ENCODE measurements at regions not wholly inside any gene's neighbourhood (a gene's known extent, or its start where the extent isn't known, plus 50 kb on each side); places are given as distances from the start of the nearest gene placed in this dataset.

DNA sequence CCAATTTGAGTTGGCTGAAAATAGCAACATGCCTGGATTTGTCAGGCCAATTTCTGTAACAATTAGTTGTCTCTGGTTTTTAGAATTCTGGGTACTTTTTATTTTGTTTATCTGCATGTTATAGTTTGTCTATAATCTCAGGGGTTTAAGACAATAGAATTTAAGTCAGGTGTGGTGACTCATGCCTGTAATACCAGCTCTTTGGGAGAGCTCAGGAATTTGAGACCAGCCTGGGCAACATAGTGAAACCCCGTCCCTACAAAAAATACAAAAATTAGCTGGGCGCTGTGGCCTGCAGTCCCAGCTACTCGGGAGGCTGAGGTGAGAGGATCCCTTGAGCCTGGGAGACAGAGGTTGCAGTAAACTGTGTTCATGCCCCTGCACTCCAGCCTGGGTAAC, 114.4 kb upstream of the GLS start:
- TF ChIP-seq, protein P1, sequence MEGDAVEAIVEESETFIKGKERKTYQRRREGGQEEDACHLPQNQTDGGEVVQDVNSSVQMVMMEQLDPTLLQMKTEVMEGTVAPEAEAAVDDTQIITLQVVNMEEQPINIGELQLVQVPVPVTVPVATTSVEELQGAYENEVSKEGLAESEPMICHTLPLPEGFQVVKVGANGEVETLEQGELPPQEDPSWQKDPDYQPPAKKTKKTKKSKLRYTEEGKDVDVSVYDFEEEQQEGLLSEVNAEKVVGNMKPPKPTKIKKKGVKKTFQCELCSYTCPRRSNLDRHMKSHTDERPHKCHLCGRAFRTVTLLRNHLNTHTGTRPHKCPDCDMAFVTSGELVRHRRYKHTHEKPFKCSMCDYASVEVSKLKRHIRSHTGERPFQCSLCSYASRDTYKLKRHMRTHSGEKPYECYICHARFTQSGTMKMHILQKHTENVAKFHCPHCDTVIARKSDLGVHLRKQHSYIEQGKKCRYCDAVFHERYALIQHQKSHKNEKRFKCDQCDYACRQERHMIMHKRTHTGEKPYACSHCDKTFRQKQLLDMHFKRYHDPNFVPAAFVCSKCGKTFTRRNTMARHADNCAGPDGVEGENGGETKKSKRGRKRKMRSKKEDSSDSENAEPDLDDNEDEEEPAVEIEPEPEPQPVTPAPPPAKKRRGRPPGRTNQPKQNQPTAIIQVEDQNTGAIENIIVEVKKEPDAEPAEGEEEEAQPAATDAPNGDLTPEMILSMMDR (IDR thresholded peaks at IDR 0.05; ENCODE audit: extremely low read depth in 1 of 2, insufficient read depth in 1 of 2, low read depth in 1 of 2, low read length in 2 of 2): no peak
- TF ChIP-seq, protein P2, sequence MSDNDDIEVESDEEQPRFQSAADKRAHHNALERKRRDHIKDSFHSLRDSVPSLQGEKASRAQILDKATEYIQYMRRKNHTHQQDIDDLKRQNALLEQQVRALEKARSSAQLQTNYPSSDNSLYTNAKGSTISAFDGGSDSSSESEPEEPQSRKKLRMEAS (IDR thresholded peaks at IDR 0.05; ENCODE audit: insufficient read depth, insufficient read length): no peak
- TF ChIP-seq POLR2A (IDR thresholded peaks at IDR 0.05; ENCODE audit: low read depth, low read length) (no peak), EZH2 (IDR thresholded peaks at IDR 0.05; ENCODE audit: borderline replicate concordance, low read depth, low read length, severe bottlenecking) (no peak), POLR2AphosphoS5 (IDR thresholded peaks at IDR 0.05; ENCODE audit: insufficient read depth, low read depth, low read length) (no peak), JUN (IDR thresholded peaks at IDR 0.05; ENCODE audit: borderline replicate concordance, insufficient read depth, insufficient read length, low read depth) (no peak), MYC (IDR thresholded peaks at IDR 0.05; ENCODE audit: low read depth, low read length) (no peak)
